ENCODE measurements at regions not wholly inside any gene's neighbourhood (a gene's known extent, or its start where the extent isn't known, plus 50 kb on each side); places are given as distances from the start of the nearest gene placed in this dataset.

- no peak for TF ChIP-seq CTCF (IDR thresholded peaks at IDR 0.05)
These were observed 616.7 kb downstream of the SUCLG1 start for GRCh38 chr2:83842421-83842820.

GRCh38 chr2:83837823-83838222, 621.3 kb downstream of the SUCLG1 start:
- TF ChIP-seq CTCF (IDR thresholded peaks at IDR 0.05): no peak

DNA sequence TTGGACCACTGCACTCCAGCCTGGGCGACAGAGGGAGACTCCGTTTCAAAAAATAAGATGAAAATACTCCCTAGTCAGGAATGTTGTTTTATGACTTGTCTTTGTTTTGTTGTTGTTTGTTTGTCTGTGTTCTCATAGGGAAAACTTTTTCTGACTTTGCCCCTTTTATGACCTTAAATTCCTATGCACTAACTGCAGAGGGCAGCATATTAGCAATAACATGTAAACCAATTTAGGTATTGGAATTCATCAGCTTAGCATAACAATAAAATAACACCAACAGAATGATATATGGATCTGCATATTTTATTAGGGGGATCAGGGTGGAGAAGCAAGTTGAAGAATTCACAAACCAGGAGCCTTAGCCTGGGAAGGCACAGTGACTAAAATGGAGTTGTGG, 631.5 kb downstream of the SUCLG1 start:
- TF ChIP-seq CTCF (IDR thresholded peaks at IDR 0.05): peak; percentile 55

- no peak for TF ChIP-seq CTCF (IDR thresholded peaks at IDR 0.05)
These were observed 632.5 kb downstream of the SUCLG1 start for GRCh38 chr2:83826577-83826976.

DNA sequence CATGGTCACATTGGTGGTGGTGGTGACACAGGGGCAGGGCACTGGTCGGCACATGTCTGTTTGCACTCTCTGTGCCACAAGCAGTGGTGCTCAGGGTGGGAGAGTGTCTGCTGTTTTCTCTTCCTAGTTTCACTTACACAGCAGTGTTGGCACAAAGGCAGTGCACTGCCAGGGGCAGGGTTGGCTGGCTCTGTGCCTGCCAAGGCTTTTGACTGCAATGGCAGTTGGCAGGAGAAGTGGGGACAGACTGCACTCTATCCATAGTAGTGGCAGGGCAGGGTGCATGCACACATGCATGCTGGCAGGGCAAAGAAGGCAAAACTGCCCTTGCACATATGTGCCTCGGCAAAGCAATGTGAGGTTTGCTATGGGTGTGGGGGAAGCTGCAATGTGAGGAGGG, 635.9 kb downstream of the SUCLG1 start:
- TF ChIP-seq CTCF (IDR thresholded peaks at IDR 0.05): no peak

GRCh38 chr2:83817511-83817910, 641.6 kb downstream of the SUCLG1 start:
- peak; percentile 63 for TF ChIP-seq CTCF (IDR thresholded peaks at IDR 0.05)

- TF ChIP-seq CTCF (IDR thresholded peaks at IDR 0.05): no peak
These were observed 650.2 kb downstream of the SUCLG1 start for GRCh38 chr2:83808878-83809277.

DNA sequence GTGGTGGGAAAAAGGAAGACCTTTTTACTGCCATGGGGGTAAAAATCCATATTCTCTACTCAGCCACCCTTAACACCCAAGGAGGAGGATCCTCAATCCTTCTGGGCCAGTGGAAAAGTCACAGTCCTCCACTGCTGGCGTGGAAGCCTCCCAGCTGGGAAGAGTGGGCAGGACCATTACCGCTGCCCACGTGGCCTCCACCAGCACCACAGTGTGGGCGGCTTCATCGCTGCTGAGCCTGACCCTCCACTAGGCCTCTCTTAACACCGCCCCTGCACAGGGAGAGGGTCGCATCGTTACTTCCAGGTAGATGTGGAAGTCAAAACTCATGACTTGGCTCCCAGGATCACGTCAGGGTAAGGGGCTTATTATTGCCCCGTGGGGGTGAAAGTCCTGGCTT, 656.5 kb downstream of the SUCLG1 start:
- TF ChIP-seq CTCF (IDR thresholded peaks at IDR 0.05): no peak
